IMR-90 (cell line): ENCODE measurements at regions not wholly inside any gene's neighbourhood (a gene's known extent, or its start where the extent isn't known, plus 50 kb on each side); places are given as distances from the start of the nearest gene placed in this dataset.
"Not testable (repeated sequence)": the region's sequence is repeated elsewhere in the genome, so short reads cannot be mapped to it uniquely, and the experiment has no call there.

Experiments used
- ATAC-seq: fragments of 200-7000 bp; cut with Tn5 transposase; 2 replicates; pipeline ENCODE4 v1.9.1; 2020; ENCODE audit warnings: low read depth, mild to moderate bottlenecking, moderate library complexity
- BruUV-seq: library from RNA; stranded (reverse); fragments of 400-500 nt; replicated peaks from 2 replicates; lab custom pipeline; 2021; lab: Mats Ljungman, UMichigan
- CTCF ChIA-PET: fragments of 300-600 bp; formaldehyde crosslinking; extraction: SDS; loops from one replicate; lab custom pipeline; 2021; ENCODE audit warnings: antibody characterized with exemption; lab: Yijun Ruan, JAX
- POLR2A ChIA-PET: fragments of 300-600 bp; sonication (Branson Sonifier 250); formaldehyde crosslinking; loops from one replicate; lab custom pipeline; 2022; ENCODE audit warnings: antibody characterized with exemption; ENCODE audit not compliant: unreplicated experiment; lab: Charles Lee
- DNase-seq: peaks from one replicate; pipeline ENCODE4 v3.0.0; 2013
- H2AFZ ChIP-seq: replicated peaks from 2 replicates; pipeline ENCODE3; 2013; ENCODE audit warnings: low read length, mild to moderate bottlenecking; ENCODE audit not compliant: poor library complexity
- H2AK5ac ChIP-seq: 2 replicates; pipeline ENCODE4 v1.6.1; 2013; ENCODE audit warnings: low read depth, low read length, inconsistent platforms
- H2AK9ac ChIP-seq: replicated peaks from 2 replicates; pipeline ENCODE3; 2013; ENCODE audit warnings: mild to moderate bottlenecking, low read depth, low read length, moderate library complexity; ENCODE audit not compliant: poor library complexity
- H2BK120ac ChIP-seq: 2 replicates; pipeline ENCODE4 v1.6.1; 2013; ENCODE audit warnings: low read depth, low read length, inconsistent platforms
- H2BK15ac ChIP-seq: 3 replicates; pipeline ENCODE4 v1.6.1; 2013; ENCODE audit warnings: low read depth, low read length, inconsistent platforms
- H2BK20ac ChIP-seq: 2 replicates; pipeline ENCODE4 v1.6.1; 2013; ENCODE audit warnings: low read depth, mild to moderate bottlenecking, inconsistent platforms, low read length, moderate library complexity
- H2BK5ac ChIP-seq: 2 replicates; pipeline ENCODE4 v1.6.1; 2013; ENCODE audit warnings: mild to moderate bottlenecking, low read depth, low read length, inconsistent platforms; ENCODE audit not compliant: poor library complexity, severe bottlenecking
- H3K14ac ChIP-seq: replicated peaks from 2 replicates; pipeline ENCODE4 v1.6.1; 2013; ENCODE audit warnings: low read depth, low read length, inconsistent platforms
- H3K18ac ChIP-seq: 2 replicates; pipeline ENCODE4 v1.6.1; 2013; ENCODE audit warnings: low read depth, low read length, control low read depth
- H3K23ac ChIP-seq: 2 replicates; pipeline ENCODE4 v1.6.1; 2013; ENCODE audit warnings: low read depth, low read length, inconsistent platforms
- H3K27ac ChIP-seq: 2 replicates; pipeline ENCODE4 v1.5.1; 2013; ENCODE audit warnings: mild to moderate bottlenecking, control low read depth, low read length; ENCODE audit not compliant: insufficient read depth
- H3K27me3 ChIP-seq: 2 replicates; pipeline ENCODE4 v1.6.1; 2013; ENCODE audit warnings: low read length; ENCODE audit not compliant: control insufficient read depth, insufficient read depth
- H3K36me3 ChIP-seq: 2 replicates; pipeline ENCODE4 v1.6.1; 2013; ENCODE audit warnings: low read length, mixed read lengths; ENCODE audit not compliant: control insufficient read depth, insufficient read depth
- H3K4ac ChIP-seq: 2 replicates; pipeline ENCODE4 v1.6.1; 2013; ENCODE audit warnings: low read depth, low read length, inconsistent platforms
- H3K4me1 ChIP-seq: 2 replicates; pipeline ENCODE4 v1.6.1; 2013; ENCODE audit warnings: low read length, mixed read lengths; ENCODE audit not compliant: control insufficient read depth, insufficient read depth
- H3K4me2 ChIP-seq: 2 replicates; pipeline ENCODE4 v1.6.1; 2013; ENCODE audit warnings: low read depth, mild to moderate bottlenecking, control low read depth, low read length, moderate library complexity
- H3K4me3 ChIP-seq: 2 replicates; pipeline ENCODE4 v1.5.1; 2013; ENCODE audit warnings: low read depth, mild to moderate bottlenecking, control low read depth, low read length, moderate library complexity; ENCODE audit not compliant: insufficient read depth
- H3K56ac ChIP-seq: 2 replicates; pipeline ENCODE4 v1.6.1; 2013; ENCODE audit warnings: low read length, inconsistent platforms; ENCODE audit not compliant: insufficient read depth; ENCODE audit errors: extremely low read depth
- H3K79me1 ChIP-seq, 2 experiments: 2 replicates each; pipeline ENCODE4 v1.6.1; 2013; ENCODE audit warnings: low read length in 2 of 2, inconsistent platforms in 1 of 2, low read depth in 1 of 2
- H3K9ac ChIP-seq: 2 replicates; pipeline ENCODE4 v1.6.1; 2013; ENCODE audit warnings: low read depth, low read length, control low read depth
- H3K9me1 ChIP-seq: 2 replicates; pipeline ENCODE4 v1.6.1; 2013; ENCODE audit warnings: low read length, inconsistent platforms; ENCODE audit not compliant: insufficient read depth
- H3K9me3 ChIP-seq: 2 replicates; pipeline ENCODE4 v1.6.1; 2013; ENCODE audit warnings: low read length; ENCODE audit not compliant: control insufficient read depth, insufficient read depth
- H4K20me1 ChIP-seq: 2 replicates; pipeline ENCODE4 v1.6.1; 2013; ENCODE audit warnings: low read length, inconsistent platforms; ENCODE audit not compliant: insufficient read depth
- H4K5ac ChIP-seq: 2 replicates; pipeline ENCODE4 v1.6.1; 2013; ENCODE audit warnings: mild to moderate bottlenecking, low read depth, low read length, control low read depth
- H4K8ac ChIP-seq, 2 experiments: 2 replicates each; pipeline ENCODE4 v1.6.1; 2013; ENCODE audit warnings: low read depth in 2 of 2, low read length in 2 of 2, control low read depth in 1 of 2, inconsistent platforms in 1 of 2
- H4K91ac ChIP-seq: 2 replicates; pipeline ENCODE4 v1.6.1; 2013; ENCODE audit warnings: low read depth, low read length, inconsistent platforms; ENCODE audit not compliant: insufficient read depth
- WGBS, 2 experiments: methylation state at CpG; one replicate each; pipeline versions ENCODE4 v1.1.5 to v1.1.7; 2013; ENCODE audit warnings: missing lambda C conversion rate in 2 of 2; ENCODE audit not compliant: insufficient read length in 1 of 2; ENCODE audit errors: extremely low coverage in 2 of 2; 5-methylcytosine and 5-hydroxymethylcytosine counted together
- dilution Hi-C: fragments of 300-500 bp; cut with HindIII; formaldehyde crosslinking; loops from one replicate; pipeline ENCODE4 v1.14.3; 2018; ENCODE audit warnings: low sequenced_read_pairs; ENCODE audit not compliant: unreplicated experiment
- in situ Hi-C: fragments of 300-500 bp; cut with MboI; formaldehyde crosslinking; loops from 3 replicates; pipeline ENCODE4 v1.14.3; 2019; ENCODE audit warnings: low sequenced_read_pairs, inconsistent platforms, mixed read lengths
- intact Hi-C: fragments of 100-400 bp; cut with micrococcal nuclease; formaldehyde crosslinking; loops from 2 replicates; pipeline ENCODE4 v1.10.0; 2022

DNA sequence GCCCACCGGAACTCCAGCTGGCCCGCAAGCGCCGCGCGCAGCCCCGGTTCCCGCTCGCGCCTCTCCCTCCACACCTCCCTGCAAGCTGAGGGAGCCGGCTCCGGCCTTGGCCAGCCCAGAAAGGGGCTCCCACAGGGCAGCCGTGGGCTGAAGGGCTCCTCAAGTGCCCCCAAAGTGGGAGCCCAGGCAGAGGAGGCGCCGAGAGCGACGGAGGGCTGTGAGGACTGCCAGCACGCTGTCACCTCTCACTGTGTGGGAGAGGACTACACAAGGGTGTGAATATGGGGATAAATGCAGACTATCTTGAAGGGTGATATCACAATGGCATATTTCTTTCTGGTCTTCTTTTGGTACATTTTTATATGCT, 158.3 kb upstream of the PPP1R3A start:
- H3K9me1 ChIP-seq, H3K36me3 ChIP-seq, H4K5ac ChIP-seq, H2BK120ac ChIP-seq, H3K79me1 ChIP-seq, H3K4me2 ChIP-seq, H3K56ac ChIP-seq, H2BK20ac ChIP-seq, ATAC-seq, H2AK9ac ChIP-seq, H3K4me1 ChIP-seq, in situ Hi-C loops, H2AK5ac ChIP-seq, H2BK5ac ChIP-seq, H4K91ac ChIP-seq, H4K20me1 ChIP-seq, CTCF ChIA-PET, H3K14ac ChIP-seq, H4K8ac ChIP-seq, H3K9ac ChIP-seq, H3K4me3 ChIP-seq, BruUV-seq, dilution Hi-C loops, DNase-seq, intact Hi-C loops, POLR2A ChIA-PET, H3K23ac ChIP-seq, H2AFZ ChIP-seq, H3K4ac ChIP-seq, H2BK15ac ChIP-seq, H3K9me3 ChIP-seq, H3K27ac ChIP-seq, H3K27me3 ChIP-seq, H3K18ac ChIP-seq: not testable (repeated sequence)
- no CpG with 5 or more reads among the region's 18 CpGs for WGBS, 2 experiments

DNA sequence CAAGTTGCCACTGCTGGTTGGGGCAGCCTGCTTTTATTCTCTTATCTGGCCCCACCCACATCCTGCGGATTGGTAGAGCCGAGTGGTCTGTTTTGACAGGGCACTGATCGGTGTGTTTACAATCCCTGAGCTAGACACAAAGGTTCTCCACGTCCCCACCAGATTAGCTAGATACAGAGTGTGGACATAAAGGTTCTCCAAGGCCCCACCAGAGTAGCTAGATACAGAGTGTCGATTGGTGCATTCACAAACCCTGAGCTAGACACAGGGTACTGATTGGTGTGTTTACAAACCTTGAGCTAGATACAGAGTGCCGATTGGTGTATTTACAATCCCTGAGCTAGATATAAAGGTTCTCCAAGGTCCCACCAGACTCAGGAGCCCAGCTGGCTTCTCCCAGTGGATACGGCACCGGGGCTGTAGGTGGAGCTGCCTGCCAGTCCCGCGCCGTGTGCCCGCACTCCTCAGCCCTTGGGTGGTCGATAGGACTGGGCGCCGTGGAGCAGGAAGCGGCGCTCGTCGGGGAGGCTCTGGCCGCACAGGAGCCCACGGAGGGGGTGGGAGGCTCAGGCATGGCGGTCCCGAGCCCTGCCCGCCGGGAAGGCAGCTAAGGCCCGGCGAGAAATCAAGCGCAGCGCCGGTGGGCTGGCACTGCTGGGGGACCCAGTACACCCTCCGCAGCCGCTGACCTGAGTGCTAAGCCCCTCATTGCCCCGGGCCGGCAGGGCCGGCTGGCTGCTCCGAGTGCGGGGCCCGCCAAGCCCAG, 157.8 kb upstream of the PPP1R3A start:
- H3K4me2 ChIP-seq, H2AK5ac ChIP-seq, H3K18ac ChIP-seq, intact Hi-C loops, H2BK5ac ChIP-seq, CTCF ChIA-PET, H3K9ac ChIP-seq, H3K36me3 ChIP-seq, BruUV-seq, H4K5ac ChIP-seq, H3K4me1 ChIP-seq, H3K56ac ChIP-seq, H2BK120ac ChIP-seq, H2AFZ ChIP-seq, H3K4ac ChIP-seq, DNase-seq, H2BK15ac ChIP-seq, H4K8ac ChIP-seq, H2BK20ac ChIP-seq, H2AK9ac ChIP-seq, H3K14ac ChIP-seq, H3K4me3 ChIP-seq, H3K9me3 ChIP-seq, POLR2A ChIA-PET, H4K20me1 ChIP-seq, H3K27me3 ChIP-seq, H3K27ac ChIP-seq, H3K79me1 ChIP-seq, in situ Hi-C loops, dilution Hi-C loops, H4K91ac ChIP-seq, H3K23ac ChIP-seq, H3K9me1 ChIP-seq, ATAC-seq: not testable (repeated sequence)
- WGBS, 2 experiments, result 97% methylated on average over 14 of the region's 38 CpGs; no CpG with 5 or more reads in 1 of the 2 experiments
